ENCODE measurements at regions not wholly inside any gene's neighbourhood (a gene's known extent, or its start where the extent isn't known, plus 50 kb on each side); places are given as distances from the start of the nearest gene placed in this dataset.

DNA sequence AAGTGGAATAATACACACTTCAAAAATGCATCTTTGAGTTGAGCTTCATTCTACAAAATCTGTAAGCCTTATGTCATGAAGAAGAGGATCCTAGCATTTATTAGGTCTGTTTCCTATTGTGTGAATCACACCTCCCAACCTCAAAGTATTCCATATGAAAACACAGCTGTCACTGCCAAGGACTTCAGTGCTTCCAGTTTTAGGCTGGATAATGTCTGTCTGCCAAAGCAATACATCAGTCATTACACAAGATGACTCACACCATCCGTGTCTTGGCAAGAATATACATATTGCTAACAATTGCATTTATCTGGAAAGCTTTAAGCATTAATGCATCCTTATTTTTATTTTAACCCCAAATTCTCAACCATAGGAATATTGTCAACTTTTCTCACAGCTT lies 125.7 kb upstream of the TMPRSS15 start:
- DNase-seq (ENCODE audit: low spot score in 2 of 2), result no peak
- WGBS, result 19% methylated on average over 1 of the region's 1 CpG
- Histone ChIP-seq H3K27me3 (no peaks in the 10 kb centered on the region), H3K9me3 (no peaks in the 10 kb centered on the region), H3K4me3 (no peak overlapping the region), H3K27ac (no peak overlapping the region), H3K4me1 (no peaks in the 10 kb centered on the region), H3K36me3 (no peaks in the 10 kb centered on the region)
- TF ChIP-seq EP300 (IDR thresholded peaks at IDR 0.05) (no peak), POLR2AphosphoS5 (IDR thresholded peaks at IDR 0.05) (no peak), POLR2A (IDR thresholded peaks at IDR 0.05) (no peak)
- TF ChIP-seq, protein P1, sequence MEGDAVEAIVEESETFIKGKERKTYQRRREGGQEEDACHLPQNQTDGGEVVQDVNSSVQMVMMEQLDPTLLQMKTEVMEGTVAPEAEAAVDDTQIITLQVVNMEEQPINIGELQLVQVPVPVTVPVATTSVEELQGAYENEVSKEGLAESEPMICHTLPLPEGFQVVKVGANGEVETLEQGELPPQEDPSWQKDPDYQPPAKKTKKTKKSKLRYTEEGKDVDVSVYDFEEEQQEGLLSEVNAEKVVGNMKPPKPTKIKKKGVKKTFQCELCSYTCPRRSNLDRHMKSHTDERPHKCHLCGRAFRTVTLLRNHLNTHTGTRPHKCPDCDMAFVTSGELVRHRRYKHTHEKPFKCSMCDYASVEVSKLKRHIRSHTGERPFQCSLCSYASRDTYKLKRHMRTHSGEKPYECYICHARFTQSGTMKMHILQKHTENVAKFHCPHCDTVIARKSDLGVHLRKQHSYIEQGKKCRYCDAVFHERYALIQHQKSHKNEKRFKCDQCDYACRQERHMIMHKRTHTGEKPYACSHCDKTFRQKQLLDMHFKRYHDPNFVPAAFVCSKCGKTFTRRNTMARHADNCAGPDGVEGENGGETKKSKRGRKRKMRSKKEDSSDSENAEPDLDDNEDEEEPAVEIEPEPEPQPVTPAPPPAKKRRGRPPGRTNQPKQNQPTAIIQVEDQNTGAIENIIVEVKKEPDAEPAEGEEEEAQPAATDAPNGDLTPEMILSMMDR (IDR thresholded peaks at IDR 0.05), result no peak

DNA sequence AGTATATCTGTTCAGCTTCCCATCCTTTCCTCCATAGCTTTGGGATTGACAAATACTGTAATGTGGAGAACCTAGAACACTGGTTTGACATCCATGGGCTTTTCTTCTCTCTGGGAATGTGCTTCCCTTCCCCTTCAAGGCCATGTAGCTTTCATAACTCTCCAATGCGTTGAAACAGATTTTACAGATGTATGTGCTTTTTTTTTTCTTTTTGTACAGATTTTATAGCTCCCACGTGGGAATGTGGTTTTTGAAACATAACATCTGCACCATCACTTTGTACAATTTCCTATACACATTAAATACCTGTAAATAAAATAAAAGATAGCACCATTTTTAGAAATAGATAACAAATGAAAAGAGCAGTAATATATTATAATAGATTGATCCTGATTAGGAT lies 138.5 kb upstream of the TMPRSS15 start:
- Histone ChIP-seq H3K4me3 (no peak overlapping the region), H3K36me3 (no peaks in the 10 kb centered on the region), H3K4me1 (no peaks in the 10 kb centered on the region), H3K27me3 (no peaks in the 10 kb centered on the region), H3K9me3 (no peaks in the 10 kb centered on the region), H3K27ac (no peak overlapping the region)
- DNase-seq (ENCODE audit: low spot score in 2 of 2), result no peak
- TF ChIP-seq POLR2AphosphoS5 (IDR thresholded peaks at IDR 0.05) (no peak), POLR2A (IDR thresholded peaks at IDR 0.05) (no peak), EP300 (IDR thresholded peaks at IDR 0.05) (no peak)
- TF ChIP-seq, protein P1 (IDR thresholded peaks at IDR 0.05), result no peak
- 58% methylated on average over 2 of the region's 2 CpGs for WGBS

DNA sequence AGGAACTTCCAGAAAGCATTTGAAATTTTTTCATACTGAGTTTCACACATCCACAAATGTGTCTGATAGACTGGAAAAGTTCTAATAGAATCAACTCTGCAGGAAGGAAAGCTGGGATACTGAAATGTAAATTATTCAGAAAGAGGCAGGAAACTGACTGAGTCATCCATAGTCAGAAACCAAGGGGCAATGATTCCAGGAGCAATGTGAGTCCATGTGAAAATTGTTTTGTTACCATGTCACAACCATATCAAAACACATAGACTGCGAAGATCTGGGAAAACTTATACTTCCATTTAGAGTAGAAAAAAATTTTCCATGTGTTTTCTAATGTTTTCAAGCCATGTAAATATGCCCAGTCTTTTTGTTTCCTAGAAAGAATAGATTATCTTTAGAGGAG lies 142.3 kb upstream of the TMPRSS15 start:
- no peak for DNase-seq (ENCODE audit: low spot score in 2 of 2)
- 83% methylated on average over 1 of the region's 1 CpG for WGBS
- no peak overlapping the region for H3K4me3 ChIP-seq

DNA sequence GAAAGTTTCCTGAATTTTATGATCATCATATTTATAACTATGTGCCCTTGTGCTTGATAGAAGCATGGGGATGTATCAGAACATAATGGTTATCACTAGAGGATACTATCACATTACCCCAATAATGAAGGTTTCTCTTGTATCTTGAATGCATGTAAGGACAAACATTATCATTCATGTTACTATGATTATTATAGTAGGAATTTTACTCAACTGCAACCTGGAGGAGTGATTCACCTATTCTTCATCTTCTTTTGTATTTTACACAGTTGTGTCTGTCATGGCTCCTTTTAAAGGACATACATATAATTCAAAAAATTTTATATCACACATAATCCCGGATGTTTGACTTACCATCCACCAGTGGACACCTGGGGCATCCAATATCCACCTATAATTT lies 143.8 kb upstream of the TMPRSS15 start:
- no peak for DNase-seq (ENCODE audit: low spot score in 2 of 2)
- no peaks in the 10 kb centered on the region for H3K9me3 ChIP-seq
- no peaks in the 10 kb centered on the region for H3K4me1 ChIP-seq
- no peak overlapping the region for H3K4me3 ChIP-seq
- H3K27me3 ChIP-seq, result no peaks in the 10 kb centered on the region
- TF ChIP-seq, protein P1 (IDR thresholded peaks at IDR 0.05), result no peak
- TF ChIP-seq POLR2AphosphoS5 (IDR thresholded peaks at IDR 0.05), result no peak
- H3K27ac ChIP-seq, result no peak overlapping the region
- H3K36me3 ChIP-seq, result no peaks in the 10 kb centered on the region
- 83% methylated on average over 1 of the region's 1 CpG for WGBS

More for the DNA sequence above, 142.3 kb upstream of the TMPRSS15 start:
- no peaks in the 10 kb centered on the region for H3K36me3 ChIP-seq
- H3K27me3 ChIP-seq, result no peaks in the 10 kb centered on the region
- H3K9me3 ChIP-seq, result no peaks in the 10 kb centered on the region
- TF ChIP-seq POLR2AphosphoS5 (IDR thresholded peaks at IDR 0.05) (no peak), EP300 (IDR thresholded peaks at IDR 0.05) (no peak), POLR2A (IDR thresholded peaks at IDR 0.05) (no peak)
- TF ChIP-seq, protein P1 (IDR thresholded peaks at IDR 0.05), result no peak
- H3K27ac ChIP-seq, result no peak overlapping the region
- H3K4me1 ChIP-seq, result no peaks in the 10 kb centered on the region

DNA sequence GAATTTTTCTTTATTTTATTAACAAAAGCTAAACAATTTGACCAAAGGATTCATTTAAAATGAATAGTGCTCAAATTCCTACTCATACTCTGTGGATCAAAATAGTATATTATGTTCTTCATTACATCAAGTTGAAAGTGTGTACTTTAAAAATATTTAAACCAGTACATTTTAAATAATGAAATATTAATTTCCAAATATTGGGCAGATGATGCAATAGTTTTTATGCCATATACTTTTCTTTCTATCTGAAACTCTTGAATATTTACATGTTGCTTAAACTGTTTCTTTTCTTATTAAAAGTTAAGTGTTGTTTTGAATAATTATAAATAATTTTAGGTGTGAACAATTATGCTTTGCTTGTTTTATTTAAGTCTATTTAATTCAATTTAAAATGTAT lies 144.7 kb upstream of the TMPRSS15 start:
- no peaks in the 10 kb centered on the region for H3K27me3 ChIP-seq

More for the DNA sequence above, 144.7 kb upstream of the TMPRSS15 start:
- TF ChIP-seq POLR2A (IDR thresholded peaks at IDR 0.05) (no peak), EP300 (IDR thresholded peaks at IDR 0.05) (no peak), POLR2AphosphoS5 (IDR thresholded peaks at IDR 0.05) (no peak)
- TF ChIP-seq, protein P1 (IDR thresholded peaks at IDR 0.05), result no peak
- no peaks in the 10 kb centered on the region for H3K9me3 ChIP-seq
- DNase-seq (ENCODE audit: low spot score in 2 of 2), result no peak
- no peak overlapping the region for H3K27ac ChIP-seq
- no peaks in the 10 kb centered on the region for H3K36me3 ChIP-seq
- H3K4me3 ChIP-seq, result no peak overlapping the region
- no peaks in the 10 kb centered on the region for H3K4me1 ChIP-seq
